ENCODE measurements at regions not wholly inside any gene's neighbourhood (a gene's known extent, or its start where the extent isn't known, plus 50 kb on each side); places are given as distances from the start of the nearest gene placed in this dataset.

DNA sequence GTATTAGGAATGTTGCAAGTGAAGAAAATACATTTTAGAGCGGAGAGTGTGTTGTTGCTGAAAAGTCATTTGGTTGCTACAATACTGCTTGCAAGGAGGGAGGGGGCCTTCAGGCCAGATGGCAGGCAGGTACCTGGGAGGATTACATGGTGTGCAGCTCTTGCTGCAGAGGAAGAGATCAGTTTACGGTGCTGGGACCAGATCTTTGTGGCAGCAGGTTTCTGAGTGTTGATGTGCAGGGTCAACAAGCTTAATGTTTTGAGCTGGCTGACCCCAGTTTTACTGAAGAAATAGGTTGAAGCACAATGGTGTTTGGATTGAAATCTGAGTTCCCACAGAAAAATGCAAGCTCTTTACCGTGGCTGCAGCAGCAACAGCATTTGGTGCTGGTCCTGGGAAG, 96.4 kb upstream of the DDIT4L start:
- 71% methylated on average over 3 of the region's 3 CpGs for WGBS (ENCODE audit: missing lambda C conversion rate)
- no peak for DNase-seq (ENCODE audit: low read depth in 1 of 2, low spot score in 1 of 2)
- POLR2A ChIA-PET = no interaction called here
- Histone ChIP-seq H3K9me3 (no peaks in the 10 kb centered on the region), H3K27ac (no peak overlapping the region), H3K4me1 (no peaks in the 10 kb centered on the region), H3K4me2 (no peak overlapping the region), H3K4me3 (no peak overlapping the region)
- FAIRE-seq = no peak
- CTCF ChIA-PET = interaction anchor here (0.6 kb wide), 1 partner anchor 82 kb away, joined by 3 read pairs; no protein-coding TSS in a partner anchor
- no peak for ATAC-seq
- TF ChIP-seq KDM5A (IDR thresholded peaks at IDR 0.05) (no peak), RFX5 (IDR thresholded peaks at IDR 0.05) (no peak), ZNF302 (CRISPR knock-in tag; IDR thresholded peaks at IDR 0.05) (no peak), POLR2AphosphoS2 (conservative IDR thresholded peaks at IDR 0.05; ENCODE audit: low read length) (no peak), CBX2 (IDR thresholded peaks at IDR 0.05; ENCODE audit: borderline replicate concordance, low read depth) (no peak), MAZ (IDR thresholded peaks at IDR 0.05; ENCODE audit: borderline replicate concordance, low read depth, low read length) (no peak), CHD2 (IDR thresholded peaks at IDR 0.05; ENCODE audit: low read length, partially characterized antibody) (no peak), RCOR1 (IDR thresholded peaks at IDR 0.05; ENCODE audit: low read depth, low read length) (no peak), CEBPB (IDR thresholded peaks at IDR 0.05) (no peak), MAFK (IDR thresholded peaks at IDR 0.05; ENCODE audit: partially characterized antibody) (no peak)
- TF ChIP-seq, protein P1, sequence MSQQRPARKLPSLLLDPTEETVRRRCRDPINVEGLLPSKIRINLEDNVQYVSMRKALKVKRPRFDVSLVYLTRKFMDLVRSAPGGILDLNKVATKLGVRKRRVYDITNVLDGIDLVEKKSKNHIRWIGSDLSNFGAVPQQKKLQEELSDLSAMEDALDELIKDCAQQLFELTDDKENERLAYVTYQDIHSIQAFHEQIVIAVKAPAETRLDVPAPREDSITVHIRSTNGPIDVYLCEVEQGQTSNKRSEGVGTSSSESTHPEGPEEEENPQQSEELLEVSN (IDR thresholded peaks at IDR 0.05; ENCODE audit: borderline replicate concordance, low read depth) = no peak
- TF ChIP-seq, protein P2, sequence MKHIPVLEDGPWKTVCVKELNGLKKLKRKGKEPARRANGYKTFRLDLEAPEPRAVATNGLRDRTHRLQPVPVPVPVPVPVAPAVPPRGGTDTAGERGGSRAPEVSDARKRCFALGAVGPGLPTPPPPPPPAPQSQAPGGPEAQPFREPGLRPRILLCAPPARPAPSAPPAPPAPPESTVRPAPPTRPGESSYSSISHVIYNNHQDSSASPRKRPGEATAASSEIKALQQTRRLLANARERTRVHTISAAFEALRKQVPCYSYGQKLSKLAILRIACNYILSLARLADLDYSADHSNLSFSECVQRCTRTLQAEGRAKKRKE (CRISPR knock-in tag; IDR thresholded peaks at IDR 0.05; ENCODE audit: low read depth) = no peak
- TF ChIP-seq, protein P3, sequence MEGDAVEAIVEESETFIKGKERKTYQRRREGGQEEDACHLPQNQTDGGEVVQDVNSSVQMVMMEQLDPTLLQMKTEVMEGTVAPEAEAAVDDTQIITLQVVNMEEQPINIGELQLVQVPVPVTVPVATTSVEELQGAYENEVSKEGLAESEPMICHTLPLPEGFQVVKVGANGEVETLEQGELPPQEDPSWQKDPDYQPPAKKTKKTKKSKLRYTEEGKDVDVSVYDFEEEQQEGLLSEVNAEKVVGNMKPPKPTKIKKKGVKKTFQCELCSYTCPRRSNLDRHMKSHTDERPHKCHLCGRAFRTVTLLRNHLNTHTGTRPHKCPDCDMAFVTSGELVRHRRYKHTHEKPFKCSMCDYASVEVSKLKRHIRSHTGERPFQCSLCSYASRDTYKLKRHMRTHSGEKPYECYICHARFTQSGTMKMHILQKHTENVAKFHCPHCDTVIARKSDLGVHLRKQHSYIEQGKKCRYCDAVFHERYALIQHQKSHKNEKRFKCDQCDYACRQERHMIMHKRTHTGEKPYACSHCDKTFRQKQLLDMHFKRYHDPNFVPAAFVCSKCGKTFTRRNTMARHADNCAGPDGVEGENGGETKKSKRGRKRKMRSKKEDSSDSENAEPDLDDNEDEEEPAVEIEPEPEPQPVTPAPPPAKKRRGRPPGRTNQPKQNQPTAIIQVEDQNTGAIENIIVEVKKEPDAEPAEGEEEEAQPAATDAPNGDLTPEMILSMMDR (IDR thresholded peaks at IDR 0.05) = no peak

DNA sequence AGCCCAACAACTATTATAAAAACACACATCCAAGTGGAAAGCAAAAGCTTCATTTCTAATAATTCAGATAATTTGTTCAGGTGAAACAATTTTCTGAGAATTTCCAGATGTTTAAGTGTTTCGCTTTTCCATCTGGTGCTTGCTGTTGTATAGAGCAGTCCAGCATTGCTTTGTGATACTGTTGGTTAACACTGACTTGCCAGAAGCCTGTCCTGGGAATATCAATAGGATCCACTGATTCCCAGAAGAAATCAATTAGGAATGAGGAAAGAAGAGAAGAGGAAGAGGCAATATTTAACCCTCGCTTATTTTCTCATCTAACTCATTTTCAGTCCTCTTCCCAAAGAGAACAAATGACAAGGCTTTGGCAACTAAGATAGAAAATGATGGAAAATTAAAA, 94.9 kb upstream of the DDIT4L start:
- Histone ChIP-seq H3K4me1 (no peaks in the 10 kb centered on the region), H3K27ac (no peak overlapping the region), H3K4me2 (no peak overlapping the region), H3K9me3 (no peaks in the 10 kb centered on the region), H3K4me3 (no peak overlapping the region)
- ChIA-PET POLR2A (no interaction called here), CTCF (no interaction called here)
- DNase-seq (ENCODE audit: low read depth in 1 of 2, low spot score in 1 of 2) (no peak), ATAC-seq (no peak), FAIRE-seq (no peak)
- TF ChIP-seq, protein P4, sequence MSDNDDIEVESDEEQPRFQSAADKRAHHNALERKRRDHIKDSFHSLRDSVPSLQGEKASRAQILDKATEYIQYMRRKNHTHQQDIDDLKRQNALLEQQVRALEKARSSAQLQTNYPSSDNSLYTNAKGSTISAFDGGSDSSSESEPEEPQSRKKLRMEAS (IDR thresholded peaks at IDR 0.05) = no peak
- TF ChIP-seq HEYL (CRISPR knock-in tag; IDR thresholded peaks at IDR 0.05) = no peak
- TF ChIP-seq ZC3H11A (IDR thresholded peaks at IDR 0.05) = no peak
- TF ChIP-seq TFCP2L1 (CRISPR knock-in tag; IDR thresholded peaks at IDR 0.05) = no peak
- WGBS (ENCODE audit: missing lambda C conversion rate) = 76% methylated on average over 2 of the region's 2 CpGs

DNA sequence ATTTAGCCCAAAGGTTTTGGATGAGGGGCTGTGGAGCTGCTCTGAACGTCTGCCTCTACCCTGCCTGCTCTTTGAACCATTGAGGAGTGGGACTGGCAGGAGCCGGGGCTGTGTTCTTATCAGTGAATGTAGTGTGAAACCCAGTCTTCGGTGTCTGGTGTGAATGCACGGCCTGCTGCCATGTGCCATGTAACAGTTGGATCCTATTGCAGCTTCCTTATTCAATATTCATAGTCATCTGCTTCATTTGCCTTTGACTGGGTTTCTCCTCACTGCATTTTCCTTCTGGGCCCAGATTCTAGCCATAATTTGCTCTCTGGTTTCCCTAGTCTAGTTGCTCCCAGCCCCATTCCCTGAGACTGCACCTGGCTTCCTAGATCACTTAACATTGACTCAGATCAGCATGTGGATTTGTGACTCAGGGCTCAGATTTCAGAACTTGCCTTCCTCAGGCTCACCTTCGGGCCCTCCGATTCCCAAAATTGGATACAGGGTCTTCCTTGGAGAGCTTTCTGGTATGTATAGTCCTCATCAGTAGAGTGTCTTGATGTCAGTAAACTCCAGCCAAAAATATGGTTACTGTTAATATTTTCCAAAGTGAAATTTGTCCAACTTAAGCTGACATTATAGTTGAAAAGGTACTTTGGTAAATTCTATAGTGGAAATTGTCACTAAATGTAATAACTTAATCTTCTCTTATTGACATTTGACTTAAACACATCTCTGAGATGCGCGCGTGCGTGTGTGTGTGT, 94.0 kb upstream of the DDIT4L start:
- Histone ChIP-seq H3K4me1 (no peaks in the 10 kb centered on the region), H3K4me3 (no peak overlapping the region), H3K27ac (no peak overlapping the region), H3K4me2 (no peak overlapping the region), H3K9me3 (no peaks in the 10 kb centered on the region)
- no peak for DNase-seq (ENCODE audit: low read depth in 1 of 2, low spot score in 1 of 2)
- FAIRE-seq = no peak
- 66% methylated on average over 8 of the region's 10 CpGs for WGBS (ENCODE audit: missing lambda C conversion rate)
- ChIA-PET CTCF (no interaction called here), POLR2A (no interaction called here)
- no peak for ATAC-seq
- TF ChIP-seq HOXA7 (CRISPR knock-in tag; IDR thresholded peaks at IDR 0.05) = no peak
- TF ChIP-seq, protein P5, sequence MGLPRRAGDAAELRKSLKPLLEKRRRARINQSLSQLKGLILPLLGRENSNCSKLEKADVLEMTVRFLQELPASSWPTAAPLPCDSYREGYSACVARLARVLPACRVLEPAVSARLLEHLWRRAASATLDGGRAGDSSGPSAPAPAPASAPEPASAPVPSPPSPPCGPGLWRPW (IDR thresholded peaks at IDR 0.05) = no peak
- TF ChIP-seq, protein P6, sequence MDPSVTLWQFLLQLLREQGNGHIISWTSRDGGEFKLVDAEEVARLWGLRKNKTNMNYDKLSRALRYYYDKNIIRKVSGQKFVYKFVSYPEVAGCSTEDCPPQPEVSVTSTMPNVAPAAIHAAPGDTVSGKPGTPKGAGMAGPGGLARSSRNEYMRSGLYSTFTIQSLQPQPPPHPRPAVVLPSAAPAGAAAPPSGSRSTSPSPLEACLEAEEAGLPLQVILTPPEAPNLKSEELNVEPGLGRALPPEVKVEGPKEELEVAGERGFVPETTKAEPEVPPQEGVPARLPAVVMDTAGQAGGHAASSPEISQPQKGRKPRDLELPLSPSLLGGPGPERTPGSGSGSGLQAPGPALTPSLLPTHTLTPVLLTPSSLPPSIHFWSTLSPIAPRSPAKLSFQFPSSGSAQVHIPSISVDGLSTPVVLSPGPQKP (IDR thresholded peaks at IDR 0.05; ENCODE audit: low read depth, low read length) = no peak
- no peak for TF ChIP-seq HDAC2 (IDR thresholded peaks at IDR 0.05)
- no peak for TF ChIP-seq EHMT2 (IDR thresholded peaks at IDR 0.05; ENCODE audit: low read depth)
- no peak for TF ChIP-seq GATA3 (IDR thresholded peaks at IDR 0.05; ENCODE audit: borderline replicate concordance)
- TF ChIP-seq, protein P4 (IDR thresholded peaks at IDR 0.05) = no peak
- TF ChIP-seq ESRRA (IDR thresholded peaks at IDR 0.05; ENCODE audit: borderline replicate concordance, low read length) = no peak
- no peak for TF ChIP-seq CEBPB (IDR thresholded peaks at IDR 0.05)
- no peak for TF ChIP-seq CBX8 (IDR thresholded peaks at IDR 0.05)
- no peak for TF ChIP-seq CHD4 (IDR thresholded peaks at IDR 0.05; ENCODE audit: borderline replicate concordance)
- no peak for TF ChIP-seq NPAS2 (CRISPR knock-in tag; IDR thresholded peaks at IDR 0.05; ENCODE audit: borderline replicate concordance)
- TF ChIP-seq CHD2 (IDR thresholded peaks at IDR 0.05; ENCODE audit: low read length, partially characterized antibody) = no peak
- no peak for TF ChIP-seq HOXB5 (CRISPR knock-in tag; IDR thresholded peaks at IDR 0.05)
- no peak for TF ChIP-seq NR3C1 (IDR thresholded peaks at IDR 0.05)
- no peak for TF ChIP-seq EHF (CRISPR knock-in tag; IDR thresholded peaks at IDR 0.05)
- no peak for TF ChIP-seq RFX5 (IDR thresholded peaks at IDR 0.05)
- no peak for TF ChIP-seq NFE2L2 (conservative IDR thresholded peaks at IDR 0.05; ENCODE audit: low read length)

Measured in A549 (cell line).